Thoracic aorta (tissue), 2 donors: ENCODE measurements at regions not wholly inside any gene's neighbourhood (a gene's known extent, or its start where the extent isn't known, plus 50 kb on each side); places are given as distances from the start of the nearest gene placed in this dataset.

Source experiments
- ATAC-seq: fragments of 150-250 bp; one replicate; pipeline ENCODE4 v1.8.0; 2017; ENCODE audit warnings: low read depth; ENCODE audit not compliant: insufficient number of reproducible peaks, low FRiP score
- DNase-seq: peaks from one replicate; pipeline ENCODE4 v3.0.0-alpha.2; 2020; ENCODE audit warnings: low spot score
- H3K27ac ChIP-seq, 2 donors: fragments of 200-600 bp; sonication (generic); 1 replicate in 1 of 2; 2 replicates in 1 of 2; pipeline ENCODE4 v1.5.1; 2016; ENCODE audit warnings: mild to moderate bottlenecking in 2 of 2, moderate library complexity in 2 of 2
- H3K27me3 ChIP-seq: fragments of 200-600 bp; sonication (generic); replicated peaks from 2 replicates; pipeline ENCODE4 v1.6.0; 2016; ENCODE audit warnings: mild to moderate bottlenecking; ENCODE audit not compliant: insufficient read depth
- H3K36me3 ChIP-seq: fragments of 200-600 bp; sonication (generic); one replicate; pipeline ENCODE4 v1.5.1; 2016
- H3K4me1 ChIP-seq, 2 donors: fragments of 200-600 bp; sonication (generic); 1 replicate in 1 of 2; 2 replicates in 1 of 2; pipeline versions ENCODE4 v1.5.1 to v1.6.0; 2016; ENCODE audit warnings: low read depth in 2 of 2, mild to moderate bottlenecking in 1 of 2; ENCODE audit not compliant: control insufficient read depth in 1 of 2
- H3K4me3 ChIP-seq: fragments of 200-600 bp; sonication (generic); 2 replicates; pipeline ENCODE4 v1.5.1; 2016; ENCODE audit warnings: mild to moderate bottlenecking
- H3K9me3 ChIP-seq: fragments of 200-600 bp; sonication (generic); 2 replicates; pipeline ENCODE4 v1.5.1; 2016
- TF ChIP-seq, protein P1 (sequence below): fragments of 200-600 bp; sonication (generic); IDR thresholded peaks from one replicate; pipeline ENCODE4 v1.5.1; 2019; ENCODE audit warnings: antibody characterized with exemption

DNA sequence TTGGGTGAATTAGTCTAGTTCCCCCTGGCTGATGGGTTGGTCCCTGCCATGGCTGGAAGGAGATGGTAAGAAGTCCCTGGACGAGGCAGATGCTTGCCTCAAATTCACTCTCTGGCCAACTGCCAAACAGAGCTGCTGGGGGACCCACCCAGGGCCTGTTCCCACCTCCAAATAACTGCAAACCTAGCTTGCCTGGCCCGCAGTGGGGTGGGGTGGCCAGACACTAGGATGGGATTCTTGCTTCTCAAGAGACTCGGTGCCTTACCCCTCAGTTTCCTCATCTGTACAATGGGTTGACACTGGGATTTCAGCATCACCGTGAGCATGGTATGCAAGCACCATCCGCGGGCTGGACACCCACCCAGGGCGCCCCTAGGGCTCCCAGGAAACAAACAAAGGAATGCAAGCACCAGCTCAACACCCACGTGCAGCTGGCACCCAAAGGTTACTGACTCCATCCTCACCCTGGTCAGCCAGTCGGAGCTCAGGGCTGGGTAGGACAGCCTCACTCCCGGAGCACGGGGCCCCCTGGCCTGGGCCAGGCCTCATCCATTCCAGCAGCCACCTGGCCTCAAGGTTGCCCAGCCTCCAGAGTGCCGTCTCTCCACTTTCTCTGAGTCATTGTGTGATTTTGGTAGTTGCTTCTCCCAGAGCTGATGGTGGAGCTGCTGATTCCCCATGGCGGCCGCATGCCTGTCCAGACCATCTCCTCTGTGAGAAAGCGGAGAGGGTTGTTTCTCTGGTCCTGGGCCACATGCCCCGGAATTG lies 205.2 kb upstream of the RTL1 start:
- no peak overlapping the region for H3K4me3 ChIP-seq
- H3K4me1 ChIP-seq: no peaks in the 10 kb centered on the region
- H3K9me3 ChIP-seq: no peaks in the 10 kb centered on the region
- ATAC-seq (no peak), DNase-seq (no peak)
- H3K36me3 ChIP-seq: no peaks in the 10 kb centered on the region
- H3K27ac ChIP-seq: no peak overlapping the region
- H3K27me3 ChIP-seq: no peaks in the 10 kb centered on the region
- TF ChIP-seq, protein P1, sequence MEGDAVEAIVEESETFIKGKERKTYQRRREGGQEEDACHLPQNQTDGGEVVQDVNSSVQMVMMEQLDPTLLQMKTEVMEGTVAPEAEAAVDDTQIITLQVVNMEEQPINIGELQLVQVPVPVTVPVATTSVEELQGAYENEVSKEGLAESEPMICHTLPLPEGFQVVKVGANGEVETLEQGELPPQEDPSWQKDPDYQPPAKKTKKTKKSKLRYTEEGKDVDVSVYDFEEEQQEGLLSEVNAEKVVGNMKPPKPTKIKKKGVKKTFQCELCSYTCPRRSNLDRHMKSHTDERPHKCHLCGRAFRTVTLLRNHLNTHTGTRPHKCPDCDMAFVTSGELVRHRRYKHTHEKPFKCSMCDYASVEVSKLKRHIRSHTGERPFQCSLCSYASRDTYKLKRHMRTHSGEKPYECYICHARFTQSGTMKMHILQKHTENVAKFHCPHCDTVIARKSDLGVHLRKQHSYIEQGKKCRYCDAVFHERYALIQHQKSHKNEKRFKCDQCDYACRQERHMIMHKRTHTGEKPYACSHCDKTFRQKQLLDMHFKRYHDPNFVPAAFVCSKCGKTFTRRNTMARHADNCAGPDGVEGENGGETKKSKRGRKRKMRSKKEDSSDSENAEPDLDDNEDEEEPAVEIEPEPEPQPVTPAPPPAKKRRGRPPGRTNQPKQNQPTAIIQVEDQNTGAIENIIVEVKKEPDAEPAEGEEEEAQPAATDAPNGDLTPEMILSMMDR: no peak

DNA sequence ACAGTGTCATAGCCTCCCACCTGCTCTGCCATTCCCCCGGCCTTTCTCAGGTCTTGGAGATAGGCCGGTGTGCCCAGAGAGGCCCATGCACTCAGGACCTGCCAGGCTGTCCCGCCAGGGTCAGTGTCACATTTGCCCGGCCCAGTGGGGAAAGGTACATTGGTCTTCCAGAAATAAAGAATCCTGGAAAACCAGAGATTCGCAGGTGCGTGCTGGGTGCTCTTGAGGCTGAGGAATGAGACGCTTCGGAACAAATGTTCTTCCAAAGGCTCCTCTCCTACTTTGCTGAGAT lies 205.8 kb upstream of the RTL1 start:
- TF ChIP-seq, protein P1: no peak
- H3K4me3 ChIP-seq: no peak overlapping the region
- H3K27ac ChIP-seq: no peak overlapping the region
- no peaks in the 10 kb centered on the region for H3K27me3 ChIP-seq
- no peaks in the 10 kb centered on the region for H3K9me3 ChIP-seq
- ATAC-seq (no peak), DNase-seq (no peak)
- H3K36me3 ChIP-seq: no peaks in the 10 kb centered on the region
- H3K4me1 ChIP-seq: no peaks in the 10 kb centered on the region

DNA sequence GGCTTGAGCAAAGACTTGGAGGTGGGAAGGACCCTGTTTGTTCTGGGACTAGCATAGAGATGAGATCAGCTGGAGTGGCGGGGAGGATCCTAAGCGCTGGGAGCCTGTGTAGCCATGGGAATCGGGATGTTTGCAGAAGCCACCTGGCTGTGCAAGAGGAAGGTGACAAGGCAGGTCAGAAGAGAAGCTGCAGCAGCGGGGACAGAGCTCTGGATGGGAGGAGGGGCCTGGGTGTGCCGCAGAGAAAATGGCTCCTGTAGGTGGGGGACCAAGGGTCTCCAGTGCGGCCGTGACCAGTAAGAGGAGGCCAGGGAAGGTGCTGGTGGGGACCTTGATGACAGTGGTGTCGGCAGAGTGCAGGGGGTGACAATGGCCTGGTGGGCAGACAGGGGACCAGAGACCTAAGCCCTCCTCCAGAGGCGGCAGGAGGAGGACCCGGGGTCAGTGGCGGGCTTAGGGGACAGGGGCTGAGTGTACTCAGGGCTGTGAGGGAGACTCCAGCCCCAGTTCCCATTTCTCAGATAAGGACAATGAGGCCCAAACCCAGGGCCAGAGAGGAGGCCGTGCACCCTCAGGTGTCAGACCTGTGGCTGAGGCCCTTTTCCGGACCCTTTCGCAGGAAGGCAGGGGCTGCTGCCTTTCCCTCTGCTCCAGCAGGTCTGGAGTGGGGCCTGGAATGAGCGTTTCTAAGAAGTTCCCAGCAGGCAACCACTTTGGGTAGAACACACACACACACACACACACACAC lies 206.6 kb upstream of the RTL1 start:
- DNase-seq (no peak), ATAC-seq (no peak)
- Histone ChIP-seq H3K9me3 (no peaks in the 10 kb centered on the region), H3K4me3 (no peak overlapping the region), H3K27me3 (no peaks in the 10 kb centered on the region), H3K4me1 (no peaks in the 10 kb centered on the region), H3K27ac (no peak overlapping the region), H3K36me3 (no peaks in the 10 kb centered on the region)
- TF ChIP-seq, protein P1: no peak

DNA sequence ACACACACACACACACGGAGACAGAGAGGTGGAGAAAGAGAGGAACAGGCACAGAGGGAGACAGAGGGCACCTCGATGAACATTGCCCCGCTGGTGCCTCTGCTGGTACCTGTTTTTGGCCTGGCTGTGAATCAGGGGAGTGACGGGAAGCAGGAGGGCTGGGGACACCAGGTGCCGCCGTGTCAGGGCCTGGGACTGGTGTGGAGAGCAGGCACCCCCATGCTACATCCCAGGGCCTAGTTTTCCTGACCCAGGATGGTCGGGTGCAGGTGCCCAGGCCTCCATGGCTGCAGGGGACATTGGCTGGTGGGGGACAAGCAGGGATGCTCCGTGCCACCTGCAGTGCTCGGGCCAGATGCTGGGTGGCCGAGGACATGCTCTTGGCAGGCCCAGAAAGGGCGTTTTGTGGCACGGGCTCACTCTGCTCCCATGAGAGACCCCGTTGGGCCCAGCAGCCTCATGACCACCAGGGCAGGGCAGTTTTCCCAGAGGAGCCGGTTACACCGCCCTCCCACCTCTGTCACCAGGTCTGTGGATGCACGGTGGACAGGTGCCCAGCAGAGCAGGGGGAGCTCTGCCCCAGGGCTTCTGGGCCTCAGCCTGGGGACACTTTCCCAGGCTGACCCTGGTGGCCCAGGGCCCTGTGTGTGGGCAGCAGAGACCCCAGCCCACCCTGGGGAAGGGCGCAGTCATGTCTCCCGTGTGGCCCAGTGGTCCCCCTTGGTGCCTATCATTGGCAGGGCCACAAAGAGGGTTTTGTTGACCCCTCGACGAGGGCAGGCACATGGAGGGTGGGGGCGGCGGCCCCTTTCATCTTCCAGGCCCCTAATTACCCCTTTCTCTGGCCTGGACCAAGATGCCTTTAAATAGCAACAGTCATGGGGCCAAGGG lies 207.5 kb upstream of the RTL1 start:
- no peak overlapping the region for H3K27ac ChIP-seq
- H3K4me1 ChIP-seq: no peaks in the 10 kb centered on the region
- no peak overlapping the region for H3K4me3 ChIP-seq
- no peaks in the 10 kb centered on the region for H3K36me3 ChIP-seq
- ATAC-seq (no peak), DNase-seq (no peak)
- no peaks in the 10 kb centered on the region for H3K27me3 ChIP-seq
- TF ChIP-seq, protein P1: no peak
- no peaks in the 10 kb centered on the region for H3K9me3 ChIP-seq
